ENCODE measurements at regions not wholly inside any gene's neighbourhood (a gene's known extent, or its start where the extent isn't known, plus 50 kb on each side); places are given as distances from the start of the nearest gene placed in this dataset.

GRCh38 chr5:129216001-129216400 is 121.5 kb downstream of the ISOC1 start:
- WGBS, 2 donors = 90 to 93% methylated on average over 6 of the region's 6 CpGs
- Histone ChIP-seq H3K4me3 (no peak overlapping the region), H3K4me1 (no peaks in the 10 kb centered on the region), H3K27me3 (no peaks in the 10 kb centered on the region), H3K36me3 (no peaks in the 10 kb centered on the region), H3K27ac (no peak overlapping the region), H3K9me3 (peaks cover 0 to 3% (median 1%) of the 10 kb centered on the region in 4 donors)
- no peak for DNase-seq
- intact Hi-C loops (cut with DNase I) = no loop called here
- TF ChIP-seq POLR2A (IDR thresholded peaks at IDR 0.05) = no peak
- TF ChIP-seq POLR2AphosphoS5 (IDR thresholded peaks at IDR 0.05) = no peak
- TF ChIP-seq EP300 (IDR thresholded peaks at IDR 0.05) = no peak
- no peak for TF ChIP-seq CTCF (IDR thresholded peaks at IDR 0.05)

GRCh38 chr5:129217179-129217578 is 122.6 kb downstream of the ISOC1 start:
- WGBS, 2 donors = 89 to 93% methylated on average over 3 of the region's 3 CpGs
- no peak for DNase-seq
- no peaks in the 10 kb centered on the region for H3K36me3 ChIP-seq
- H3K4me3 ChIP-seq = no peak overlapping the region
- intact Hi-C loops (cut with DNase I) = no loop called here
- peaks cover 0 to 3% (median 1%) of the 10 kb centered on the region in 4 donors for H3K9me3 ChIP-seq
- H3K27me3 ChIP-seq = no peaks in the 10 kb centered on the region
- no peak overlapping the region for H3K27ac ChIP-seq
- H3K4me1 ChIP-seq = no peaks in the 10 kb centered on the region
- TF ChIP-seq EP300 (IDR thresholded peaks at IDR 0.05) (no peak), POLR2AphosphoS5 (IDR thresholded peaks at IDR 0.05) (no peak), CTCF (IDR thresholded peaks at IDR 0.05) (no peak), POLR2A (IDR thresholded peaks at IDR 0.05) (no peak)

GRCh38 chr5:129223178-129223577 is 128.6 kb downstream of the ISOC1 start:
- Histone ChIP-seq H3K4me1 (no peaks in the 10 kb centered on the region), H3K27ac (no peak overlapping the region), H3K9me3 (no peaks in the 10 kb centered on the region), H3K27me3 (no peaks in the 10 kb centered on the region), H3K4me3 (no peak overlapping the region), H3K36me3 (no peaks in the 10 kb centered on the region)
- intact Hi-C loops (cut with DNase I) = no loop called here
- no peak for TF ChIP-seq POLR2A (IDR thresholded peaks at IDR 0.05)
- TF ChIP-seq EP300 (IDR thresholded peaks at IDR 0.05) = no peak
- no peak for TF ChIP-seq CTCF (IDR thresholded peaks at IDR 0.05)
- no peak for TF ChIP-seq POLR2AphosphoS5 (IDR thresholded peaks at IDR 0.05)
- no peak for DNase-seq
- WGBS, 2 donors = 41 to 73% methylated on average over 2 of the region's 2 CpGs

GRCh38 chr5:129228577-129228976 is 134.0 kb downstream of the ISOC1 start:
- DNase-seq = no peak
- Histone ChIP-seq H3K4me3 (no peak overlapping the region), H3K9me3 (no peaks in the 10 kb centered on the region), H3K27me3 (no peaks in the 10 kb centered on the region), H3K4me1 (no peaks in the 10 kb centered on the region), H3K27ac (no peak overlapping the region), H3K36me3 (no peaks in the 10 kb centered on the region)
- intact Hi-C loops (cut with DNase I) = no loop called here
- WGBS, 2 donors = 57 to 85% methylated on average over 3 of the region's 3 CpGs
- no peak for TF ChIP-seq POLR2A (IDR thresholded peaks at IDR 0.05)
- TF ChIP-seq POLR2AphosphoS5 (IDR thresholded peaks at IDR 0.05) = no peak
- no peak for TF ChIP-seq CTCF (IDR thresholded peaks at IDR 0.05)
- no peak for TF ChIP-seq EP300 (IDR thresholded peaks at IDR 0.05)

- Histone ChIP-seq H3K27me3 (no peaks in the 10 kb centered on the region), H3K9me3 (no peaks in the 10 kb centered on the region), H3K27ac (no peak overlapping the region), H3K4me3 (no peak overlapping the region), H3K36me3 (no peaks in the 10 kb centered on the region), H3K4me1 (no peaks in the 10 kb centered on the region)
- no peak for DNase-seq
- intact Hi-C loops (cut with DNase I) = no loop called here
- 31 to 67% methylated on average over 2 of the region's 2 CpGs for WGBS, 2 donors
- TF ChIP-seq EP300 (IDR thresholded peaks at IDR 0.05) (no peak), POLR2AphosphoS5 (IDR thresholded peaks at IDR 0.05) (no peak), CTCF (IDR thresholded peaks at IDR 0.05) (no peak), POLR2A (IDR thresholded peaks at IDR 0.05) (no peak)
These were observed 147.2 kb downstream of the ISOC1 start for GRCh38 chr5:129241755-129242154.
